DOHH2 (cell line): ENCODE measurements at regions not wholly inside any gene's neighbourhood (a gene's known extent, or its start where the extent isn't known, plus 50 kb on each side); places are given as distances from the start of the nearest gene placed in this dataset.

Experiments
- EZH2phosphoT487 ChIP-seq: fragments of 200-600 bp; sonication (generic); IDR thresholded peaks from 2 replicates; pipeline ENCODE4 v1.6.1; 2017; ENCODE audit warnings: borderline replicate concordance, mild to moderate bottlenecking, antibody characterized with exemption, low read length, moderate library complexity, mixed read lengths
- TF ChIP-seq, protein P1 (sequence below): fragments of 200-600 bp; sonication (generic); IDR thresholded peaks from one replicate; pipeline ENCODE4 v1.5.1; 2014; ENCODE audit warnings: antibody characterized with exemption, mild to moderate bottlenecking, low read depth, low read length; ENCODE audit not compliant: poor library complexity, severe bottlenecking

GRCh38 chr14:65186951-65187350, 84.6 kb upstream of the MAX start:
- TF ChIP-seq, protein P1, sequence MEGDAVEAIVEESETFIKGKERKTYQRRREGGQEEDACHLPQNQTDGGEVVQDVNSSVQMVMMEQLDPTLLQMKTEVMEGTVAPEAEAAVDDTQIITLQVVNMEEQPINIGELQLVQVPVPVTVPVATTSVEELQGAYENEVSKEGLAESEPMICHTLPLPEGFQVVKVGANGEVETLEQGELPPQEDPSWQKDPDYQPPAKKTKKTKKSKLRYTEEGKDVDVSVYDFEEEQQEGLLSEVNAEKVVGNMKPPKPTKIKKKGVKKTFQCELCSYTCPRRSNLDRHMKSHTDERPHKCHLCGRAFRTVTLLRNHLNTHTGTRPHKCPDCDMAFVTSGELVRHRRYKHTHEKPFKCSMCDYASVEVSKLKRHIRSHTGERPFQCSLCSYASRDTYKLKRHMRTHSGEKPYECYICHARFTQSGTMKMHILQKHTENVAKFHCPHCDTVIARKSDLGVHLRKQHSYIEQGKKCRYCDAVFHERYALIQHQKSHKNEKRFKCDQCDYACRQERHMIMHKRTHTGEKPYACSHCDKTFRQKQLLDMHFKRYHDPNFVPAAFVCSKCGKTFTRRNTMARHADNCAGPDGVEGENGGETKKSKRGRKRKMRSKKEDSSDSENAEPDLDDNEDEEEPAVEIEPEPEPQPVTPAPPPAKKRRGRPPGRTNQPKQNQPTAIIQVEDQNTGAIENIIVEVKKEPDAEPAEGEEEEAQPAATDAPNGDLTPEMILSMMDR, result no peak
- no peak for TF ChIP-seq EZH2phosphoT487
